Breast epithelium (tissue), 4 donors: ENCODE measurements at regions not wholly inside any gene's neighbourhood (a gene's known extent, or its start where the extent isn't known, plus 50 kb on each side); places are given as distances from the start of the nearest gene placed in this dataset.

Experiments used
- DNase-seq, 2 donors: peaks; one replicate each; pipeline ENCODE4 v3.0.0-alpha.2; 2019; ENCODE audit warnings: low spot score in 2 of 2
- H3K27ac ChIP-seq, 2 donors: fragments of 200-600 bp; sonication (generic) in 1 of 2; one replicate each; pipeline ENCODE4 v1.5.1; 2016 to 2019; ENCODE audit warnings: mild to moderate bottlenecking in 1 of 2
- H3K27me3 ChIP-seq, 2 donors: fragments of 200-600 bp; sonication (generic) in 1 of 2; one replicate each; pipeline versions ENCODE4 v1.5.1 to v1.6.0; 2017 to 2019; ENCODE audit warnings: control low read depth in 1 of 2, mild to moderate bottlenecking in 1 of 2
- H3K36me3 ChIP-seq: fragments of 200-600 bp; one replicate; pipeline ENCODE4 v1.5.1; 2019
- H3K4me1 ChIP-seq, 2 donors: fragments of 200-600 bp; sonication (generic); one replicate each; pipeline ENCODE4 v1.5.1; 2016 to 2019; ENCODE audit warnings: control low read depth in 1 of 2
- H3K4me3 ChIP-seq, 3 donors: fragments of 200-600 bp; sonication (generic); 1 replicate in 2 of 3; 2 replicates in 1 of 3; pipeline ENCODE4 v1.5.1; 2016 to 2019; ENCODE audit warnings: mild to moderate bottlenecking in 3 of 3, moderate library complexity in 2 of 3
- H3K9me3 ChIP-seq, 2 donors: fragments of 200-600 bp; sonication (generic) in 1 of 2; one replicate each; pipeline ENCODE4 v1.5.1; 2016 to 2019; ENCODE audit warnings: control low read depth in 1 of 2
- CTCF ChIP-seq, 3 donors: fragments of 450-650 bp; IDR thresholded peaks; one replicate each; pipeline ENCODE4 v1.5.1; 2016 to 2017; ENCODE audit warnings: antibody characterized with exemption in 3 of 3, mild to moderate bottlenecking in 3 of 3, moderate library complexity in 3 of 3
- POLR2A ChIP-seq: fragments of 450-650 bp; IDR thresholded peaks from one replicate; pipeline ENCODE4 v1.6.1; 2016; ENCODE audit warnings: antibody characterized with exemption, mild to moderate bottlenecking, moderate library complexity
- POLR2AphosphoS5 ChIP-seq, 3 donors: sonication (generic); formaldehyde crosslinking; IDR thresholded peaks; one replicate each; pipeline ENCODE4 v1.6.1; 2017; ENCODE audit warnings: antibody characterized with exemption in 3 of 3
- intact Hi-C: fragments of 100-400 bp; cut with DNase I; formaldehyde crosslinking; loops from one replicate; pipeline ENCODE4 v1.15.1; 2023; ENCODE audit warnings: low total_unique reads

GRCh38 chr2:9765611-9766531 lies 77.4 kb upstream of the TAF1B start:
- intact Hi-C loops, result no loop called here
- no peak overlapping the region for H3K4me3 ChIP-seq
- H3K27me3 ChIP-seq, result no peaks in the 10 kb centered on the region
- DNase-seq, result peak; percentile 38 to 39
- peaks cover 6 to 9% of the 10 kb centered on the region in 2 donors for H3K4me1 ChIP-seq
- H3K27ac ChIP-seq, result peak overlapping the region; percentile 33 to 62
- H3K9me3 ChIP-seq, result no peaks in the 10 kb centered on the region
- TF ChIP-seq POLR2AphosphoS5 (IDR thresholded peaks at IDR 0.05), result no peak
- no peak for TF ChIP-seq POLR2A
- no peak for TF ChIP-seq CTCF (IDR thresholded peaks at IDR 0.05)
- no peaks in the 10 kb centered on the region for H3K36me3 ChIP-seq

- Histone ChIP-seq H3K9me3 (no peaks in the 10 kb centered on the region), H3K4me1 (peaks cover 7 to 10% of the 10 kb centered on the region in 2 donors), H3K27me3 (no peaks in the 10 kb centered on the region), H3K27ac (peak overlapping the region in 1 of 2 donors; percentile 17), H3K4me3 (no peak overlapping the region), H3K36me3 (no peaks in the 10 kb centered on the region)
- intact Hi-C loops, result no loop called here
- TF ChIP-seq CTCF (IDR thresholded peaks at IDR 0.05) (no peak), POLR2AphosphoS5 (IDR thresholded peaks at IDR 0.05) (no peak), POLR2A (no peak)
- DNase-seq, result peak in 1 of 2 donors; percentile 43
Measured at GRCh38 chr2:9767656-9768281, 75.5 kb upstream of the TAF1B start.

- Histone ChIP-seq H3K4me3 (no peak overlapping the region), H3K27me3 (no peaks in the 10 kb centered on the region), H3K36me3 (no peaks in the 10 kb centered on the region), H3K9me3 (no peaks in the 10 kb centered on the region), H3K27ac (peak overlapping the region in 1 of 2 donors; percentile 17), H3K4me1 (peaks cover 7 to 10% of the 10 kb centered on the region in 2 donors)
- intact Hi-C loops, result no loop called here
- TF ChIP-seq CTCF (IDR thresholded peaks at IDR 0.05), result no peak
- TF ChIP-seq POLR2AphosphoS5 (IDR thresholded peaks at IDR 0.05), result no peak
- no peak for TF ChIP-seq POLR2A
- peak in 1 of 2 donors; percentile 28 for DNase-seq
Measured at GRCh38 chr2:9768388-9768787, 74.9 kb upstream of the TAF1B start.

GRCh38 chr2:9769171-9770005 lies 73.9 kb upstream of the TAF1B start:
- no peak for TF ChIP-seq POLR2A
- TF ChIP-seq CTCF (IDR thresholded peaks at IDR 0.05), result no peak
- TF ChIP-seq POLR2AphosphoS5 (IDR thresholded peaks at IDR 0.05), result no peak
- Histone ChIP-seq H3K27ac (peak overlapping the region; percentile 3 to 68), H3K4me1 (peaks cover 7 to 10% of the 10 kb centered on the region in 2 donors), H3K9me3 (no peaks in the 10 kb centered on the region), H3K4me3 (no peak overlapping the region), H3K27me3 (no peaks in the 10 kb centered on the region), H3K36me3 (no peaks in the 10 kb centered on the region)
- DNase-seq, result peak; percentile 48 to 53
- intact Hi-C loops, result no loop called here
